ENCODE measurements at regions not wholly inside any gene's neighbourhood (a gene's known extent, or its start where the extent isn't known, plus 50 kb on each side); places are given as distances from the start of the nearest gene placed in this dataset.
"Not testable (repeated sequence)": the region's sequence is repeated elsewhere in the genome, so short reads cannot be mapped to it uniquely, and the experiment has no call there.

- no peak overlapping the region for H2AFZ ChIP-seq (ENCODE audit: low read length)
- no peaks in the 10 kb centered on the region for H3K4me1 ChIP-seq (ENCODE audit: low read length)
- H3K27me3 ChIP-seq (ENCODE audit: low read length), result no peaks in the 10 kb centered on the region
- no peak overlapping the region for H3K27ac ChIP-seq (ENCODE audit: low read length)
- H3K4me2 ChIP-seq (ENCODE audit: low read depth, low read length, poor library complexity, severe bottlenecking), result no peak overlapping the region
- no peaks in the 10 kb centered on the region for H3K9me2 ChIP-seq (replicated peaks; ENCODE audit: insufficient read depth, low read length)
- H3K36me3 ChIP-seq (ENCODE audit: insufficient read depth, low read length), result no peaks in the 10 kb centered on the region
- H4K20me1 ChIP-seq (ENCODE audit: insufficient read depth, low read depth, low read length), result no peaks in the 10 kb centered on the region
- no peaks in the 10 kb centered on the region for H3K79me2 ChIP-seq (ENCODE audit: low read length)
- no peak for DNase-seq
- no peak overlapping the region for H3K4me3 ChIP-seq (ENCODE audit: low read length)
- no peaks in the 10 kb centered on the region for H3K9me3 ChIP-seq (ENCODE audit: low read length)
- H3K9ac ChIP-seq (ENCODE audit: low read length), result no peak overlapping the region
Measured at GRCh38 chr2:128414946-128415778, 96.5 kb upstream of the HS6ST1 start.

DNA sequence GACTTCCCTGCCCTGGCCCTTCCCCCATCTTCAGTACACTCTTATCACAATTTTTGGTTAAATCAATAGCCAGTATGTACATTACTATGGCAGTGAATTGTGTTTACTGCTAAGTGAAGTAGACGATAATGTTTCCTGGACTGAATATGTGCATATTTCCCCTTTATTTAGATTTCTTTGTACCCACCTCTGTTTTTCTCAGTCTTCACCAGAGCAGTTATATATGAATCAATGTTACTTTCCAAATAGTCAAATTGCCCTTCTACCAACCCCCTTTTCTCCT is 97.1 kb upstream of the HS6ST1 start:
- H2AFZ ChIP-seq (ENCODE audit: low read length), result no peak overlapping the region
- H3K9me3 ChIP-seq (ENCODE audit: low read length), result no peaks in the 10 kb centered on the region
- H3K27ac ChIP-seq (ENCODE audit: low read length), result no peak overlapping the region
- no peak for DNase-seq
- H3K27me3 ChIP-seq (ENCODE audit: low read length), result no peaks in the 10 kb centered on the region
- no peaks in the 10 kb centered on the region for H3K9me2 ChIP-seq (replicated peaks; ENCODE audit: insufficient read depth, low read length)
- H3K79me2 ChIP-seq (ENCODE audit: low read length), result no peaks in the 10 kb centered on the region
- H3K4me3 ChIP-seq (ENCODE audit: low read length), result no peak overlapping the region
- H3K9ac ChIP-seq (ENCODE audit: low read length), result no peak overlapping the region
- no peaks in the 10 kb centered on the region for H4K20me1 ChIP-seq (ENCODE audit: insufficient read depth, low read depth, low read length)
- H3K4me1 ChIP-seq (ENCODE audit: low read length), result no peaks in the 10 kb centered on the region
- H3K4me2 ChIP-seq (ENCODE audit: low read depth, low read length, poor library complexity, severe bottlenecking), result no peak overlapping the region
- no peaks in the 10 kb centered on the region for H3K36me3 ChIP-seq (ENCODE audit: insufficient read depth, low read length)

GRCh38 chr2:128416109-128416785 is 97.6 kb upstream of the HS6ST1 start:
- Histone ChIP-seq H2AFZ (ENCODE audit: low read length) (no peak overlapping the region), H3K9me2 (replicated peaks; ENCODE audit: insufficient read depth, low read length) (no peaks in the 10 kb centered on the region), H3K79me2 (ENCODE audit: low read length) (no peaks in the 10 kb centered on the region), H3K4me1 (ENCODE audit: low read length) (no peaks in the 10 kb centered on the region), H3K4me2 (ENCODE audit: low read depth, low read length, poor library complexity, severe bottlenecking) (no peak overlapping the region), H4K20me1 (ENCODE audit: insufficient read depth, low read depth, low read length) (no peaks in the 10 kb centered on the region), H3K4me3 (ENCODE audit: low read length) (no peak overlapping the region), H3K9me3 (ENCODE audit: low read length) (no peaks in the 10 kb centered on the region), H3K9ac (ENCODE audit: low read length) (no peak overlapping the region), H3K27ac (ENCODE audit: low read length) (no peak overlapping the region), H3K27me3 (ENCODE audit: low read length) (no peaks in the 10 kb centered on the region), H3K36me3 (ENCODE audit: insufficient read depth, low read length) (no peaks in the 10 kb centered on the region)
- no peak for DNase-seq

- H3K4me2 ChIP-seq (ENCODE audit: low read depth, low read length, poor library complexity, severe bottlenecking), result no peak overlapping the region
- H3K9ac ChIP-seq (ENCODE audit: low read length), result no peak overlapping the region
- H3K27ac ChIP-seq (ENCODE audit: low read length), result no peak overlapping the region
- H3K36me3 ChIP-seq (ENCODE audit: insufficient read depth, low read length), result no peaks in the 10 kb centered on the region
- no peaks in the 10 kb centered on the region for H3K9me3 ChIP-seq (ENCODE audit: low read length)
- no peak overlapping the region for H3K4me3 ChIP-seq (ENCODE audit: low read length)
- no peaks in the 10 kb centered on the region for H4K20me1 ChIP-seq (ENCODE audit: insufficient read depth, low read depth, low read length)
- H3K9me2 ChIP-seq (replicated peaks; ENCODE audit: insufficient read depth, low read length), result no peaks in the 10 kb centered on the region
- no peaks in the 10 kb centered on the region for H3K79me2 ChIP-seq (ENCODE audit: low read length)
- no peak overlapping the region for H2AFZ ChIP-seq (ENCODE audit: low read length)
- H3K27me3 ChIP-seq (ENCODE audit: low read length), result no peaks in the 10 kb centered on the region
- no peaks in the 10 kb centered on the region for H3K4me1 ChIP-seq (ENCODE audit: low read length)
- no peak for DNase-seq
Measured at GRCh38 chr2:128416806-128417205, 98.1 kb upstream of the HS6ST1 start.

GRCh38 chr2:128417264-128417663 is 98.6 kb upstream of the HS6ST1 start:
- not testable (repeated sequence) for H3K9me2 ChIP-seq (replicated peaks; ENCODE audit: insufficient read depth, low read length); H3K9me3 ChIP-seq (ENCODE audit: low read length); H3K36me3 ChIP-seq (ENCODE audit: insufficient read depth, low read length); H3K27ac ChIP-seq (ENCODE audit: low read length); H3K27me3 ChIP-seq (ENCODE audit: low read length); H3K4me2 ChIP-seq (ENCODE audit: low read depth, low read length, poor library complexity, severe bottlenecking); H3K4me3 ChIP-seq (ENCODE audit: low read length); H4K20me1 ChIP-seq (ENCODE audit: insufficient read depth, low read depth, low read length); H2AFZ ChIP-seq (ENCODE audit: low read length); H3K79me2 ChIP-seq (ENCODE audit: low read length); DNase-seq; H3K9ac ChIP-seq (ENCODE audit: low read length); H3K4me1 ChIP-seq (ENCODE audit: low read length)

DNA sequence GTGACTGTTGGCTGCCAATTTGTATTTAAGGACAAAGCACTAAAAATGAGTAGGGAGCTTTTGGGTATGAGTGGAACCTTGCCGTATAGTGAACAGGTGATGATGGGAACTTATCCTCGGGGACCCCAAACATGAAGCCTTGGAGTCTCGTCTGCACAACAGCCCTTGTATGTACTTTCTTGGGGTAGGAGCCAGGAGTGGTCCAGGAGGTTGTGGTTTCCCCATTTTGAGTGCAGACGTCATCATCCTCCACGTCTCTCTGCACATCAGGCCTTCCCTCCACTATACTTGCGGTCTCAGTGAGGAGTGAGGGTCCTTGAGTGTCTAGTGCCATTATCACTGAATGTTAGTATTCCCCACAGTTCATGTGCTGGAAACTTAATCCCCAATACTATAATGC is 101.5 kb upstream of the HS6ST1 start:
- Histone ChIP-seq H3K27me3 (ENCODE audit: low read length) (no peaks in the 10 kb centered on the region), H3K27ac (ENCODE audit: low read length) (no peak overlapping the region), H4K20me1 (ENCODE audit: insufficient read depth, low read depth, low read length) (no peaks in the 10 kb centered on the region), H3K4me2 (ENCODE audit: low read depth, low read length, poor library complexity, severe bottlenecking) (no peak overlapping the region), H2AFZ (ENCODE audit: low read length) (no peak overlapping the region), H3K79me2 (ENCODE audit: low read length) (no peaks in the 10 kb centered on the region), H3K36me3 (ENCODE audit: insufficient read depth, low read length) (no peaks in the 10 kb centered on the region), H3K4me3 (ENCODE audit: low read length) (no peak overlapping the region), H3K9ac (ENCODE audit: low read length) (no peak overlapping the region), H3K9me2 (replicated peaks; ENCODE audit: insufficient read depth, low read length) (no peaks in the 10 kb centered on the region), H3K4me1 (ENCODE audit: low read length) (no peaks in the 10 kb centered on the region), H3K9me3 (ENCODE audit: low read length) (no peaks in the 10 kb centered on the region)
- no peak for DNase-seq

DNA sequence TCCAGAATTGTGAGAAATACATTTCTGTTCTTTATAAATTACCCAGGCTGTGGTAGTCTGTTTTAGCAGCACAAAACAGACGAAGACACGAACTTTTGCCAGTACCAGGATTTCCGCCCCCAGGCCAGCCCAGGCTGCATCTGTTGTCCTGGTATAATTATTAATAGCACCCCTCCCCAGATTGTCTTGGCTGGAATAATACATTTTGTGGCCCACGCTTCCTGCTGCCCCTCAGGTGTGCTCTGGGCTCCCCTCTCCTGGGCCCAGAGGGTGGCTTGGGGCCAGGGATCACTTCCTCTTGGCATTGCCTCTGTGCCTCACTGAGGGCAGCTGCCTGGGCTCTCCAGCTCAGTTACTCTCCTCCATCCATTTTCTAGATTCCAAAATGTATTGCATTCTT is 102.1 kb upstream of the HS6ST1 start:
- no peak overlapping the region for H3K27ac ChIP-seq (ENCODE audit: low read length)
- no peaks in the 10 kb centered on the region for H3K27me3 ChIP-seq (ENCODE audit: low read length)
- H3K9ac ChIP-seq (ENCODE audit: low read length), result no peak overlapping the region
- H3K9me3 ChIP-seq (ENCODE audit: low read length), result no peaks in the 10 kb centered on the region
- no peaks in the 10 kb centered on the region for H3K9me2 ChIP-seq (replicated peaks; ENCODE audit: insufficient read depth, low read length)
- DNase-seq, result no peak
- H3K4me2 ChIP-seq (ENCODE audit: low read depth, low read length, poor library complexity, severe bottlenecking), result no peak overlapping the region
- no peaks in the 10 kb centered on the region for H3K4me1 ChIP-seq (ENCODE audit: low read length)
- H3K36me3 ChIP-seq (ENCODE audit: insufficient read depth, low read length), result no peaks in the 10 kb centered on the region
- H2AFZ ChIP-seq (ENCODE audit: low read length), result no peak overlapping the region
- no peak overlapping the region for H3K4me3 ChIP-seq (ENCODE audit: low read length)
- H3K79me2 ChIP-seq (ENCODE audit: low read length), result no peaks in the 10 kb centered on the region
- no peaks in the 10 kb centered on the region for H4K20me1 ChIP-seq (ENCODE audit: insufficient read depth, low read depth, low read length)

GRCh38 chr2:128421286-128421685 is 102.6 kb upstream of the HS6ST1 start:
- no peaks in the 10 kb centered on the region for H3K27me3 ChIP-seq (ENCODE audit: low read length)
- no peak for DNase-seq

More at GRCh38 chr2:128421286-128421685, 102.6 kb upstream of the HS6ST1 start:
- Histone ChIP-seq H3K79me2 (ENCODE audit: low read length) (no peaks in the 10 kb centered on the region), H3K4me3 (ENCODE audit: low read length) (no peak overlapping the region), H3K27ac (ENCODE audit: low read length) (no peak overlapping the region), H3K4me2 (ENCODE audit: low read depth, low read length, poor library complexity, severe bottlenecking) (no peak overlapping the region), H3K9ac (ENCODE audit: low read length) (no peak overlapping the region), H3K4me1 (ENCODE audit: low read length) (no peaks in the 10 kb centered on the region), H3K9me3 (ENCODE audit: low read length) (no peaks in the 10 kb centered on the region), H3K36me3 (ENCODE audit: insufficient read depth, low read length) (no peaks in the 10 kb centered on the region), H2AFZ (ENCODE audit: low read length) (no peak overlapping the region), H3K9me2 (replicated peaks; ENCODE audit: insufficient read depth, low read length) (no peaks in the 10 kb centered on the region), H4K20me1 (ENCODE audit: insufficient read depth, low read depth, low read length) (no peaks in the 10 kb centered on the region)
